ENCODE measurements at regions not wholly inside any gene's neighbourhood (a gene's known extent, or its start where the extent isn't known, plus 50 kb on each side); places are given as distances from the start of the nearest gene placed in this dataset.

- Histone ChIP-seq H3K9me3 (no peaks in the 10 kb centered on the region), H3K27me3 (no peaks in the 10 kb centered on the region), H3K4me1 (no peaks in the 10 kb centered on the region), H3K36me3 (no peaks in the 10 kb centered on the region), H3K4me3 (no peak overlapping the region), H3K27ac (no peak overlapping the region)
- DNase-seq (no peak), FAIRE-seq (no peak), ATAC-seq (no peak)
- no peak for TF ChIP-seq CTCF (IDR thresholded peaks at IDR 0.05)
- 75 to 77% methylated on average over 4 of the region's 4 CpGs for WGBS, 2 donors
- intact Hi-C loops (cut with DNase I) = no loop called here
Measured at GRCh38 chr9:97747201-97747965, 50.2 kb upstream of the XPA start.

- no peaks in the 10 kb centered on the region for H3K9me3 ChIP-seq
- no peak overlapping the region for H3K27ac ChIP-seq
- WGBS, 2 donors = 49 to 58% methylated on average over 1 of the region's 1 CpG
- H3K4me3 ChIP-seq = no peak overlapping the region
- FAIRE-seq = no peak
- H3K4me1 ChIP-seq = no peaks in the 10 kb centered on the region
- intact Hi-C loops (cut with DNase I) = no loop called here
- ATAC-seq = no peak
- no peak for DNase-seq
- no peak for TF ChIP-seq CTCF (IDR thresholded peaks at IDR 0.05)
- no peaks in the 10 kb centered on the region for H3K27me3 ChIP-seq
- H3K36me3 ChIP-seq = no peaks in the 10 kb centered on the region
Measured at GRCh38 chr9:97748525-97748924, 51.4 kb upstream of the XPA start.

- intact Hi-C loops (cut with DNase I) = no loop called here
Measured at GRCh38 chr9:97749928-97750327, 52.8 kb upstream of the XPA start.

GRCh38 chr9:97751531-97751930 lies 54.4 kb upstream of the XPA start:
- no peaks in the 10 kb centered on the region for H3K4me1 ChIP-seq
- H3K9me3 ChIP-seq = no peaks in the 10 kb centered on the region
- ATAC-seq (no peak), DNase-seq (no peak), FAIRE-seq (no peak)
- intact Hi-C loops (cut with DNase I) = no loop called here
- TF ChIP-seq CTCF (IDR thresholded peaks at IDR 0.05) = no peak
- no peaks in the 10 kb centered on the region for H3K36me3 ChIP-seq
- H3K27me3 ChIP-seq = no peaks in the 10 kb centered on the region
- no peak overlapping the region for H3K4me3 ChIP-seq
- H3K27ac ChIP-seq = no peak overlapping the region

More at GRCh38 chr9:97749928-97750327, 52.8 kb upstream of the XPA start:
- Histone ChIP-seq H3K9me3 (no peaks in the 10 kb centered on the region), H3K4me3 (no peak overlapping the region), H3K36me3 (no peaks in the 10 kb centered on the region), H3K4me1 (no peaks in the 10 kb centered on the region), H3K27me3 (no peaks in the 10 kb centered on the region), H3K27ac (no peak overlapping the region)
- no peak for TF ChIP-seq CTCF (IDR thresholded peaks at IDR 0.05)
- ATAC-seq (no peak), FAIRE-seq (no peak), DNase-seq (no peak)
- WGBS, 2 donors = 71 to 75% methylated on average over 3 of the region's 3 CpGs

- Histone ChIP-seq H3K4me1 (no peaks in the 10 kb centered on the region), H3K27me3 (no peaks in the 10 kb centered on the region), H3K9me3 (no peaks in the 10 kb centered on the region), H3K27ac (no peak overlapping the region), H3K36me3 (no peaks in the 10 kb centered on the region), H3K4me3 (no peak overlapping the region)
- no peak for TF ChIP-seq CTCF (IDR thresholded peaks at IDR 0.05)
- ATAC-seq (no peak), FAIRE-seq (no peak), DNase-seq (no peak)
- intact Hi-C loops (cut with DNase I) = no loop called here
- 78 to 81% methylated on average over 2 of the region's 2 CpGs for WGBS, 2 donors
Measured at GRCh38 chr9:97752274-97752673, 55.1 kb upstream of the XPA start.
